SK-N-DZ (cell line): ENCODE measurements at regions not wholly inside any gene's neighbourhood (a gene's known extent, or its start where the extent isn't known, plus 50 kb on each side); places are given as distances from the start of the nearest gene placed in this dataset.
A peak's percentile ranks its signal among the peaks of the same experiment; 100 is the strongest.

Experiments used
- DNase-seq: peaks from one replicate; pipeline ENCODE4 v3.0.0-alpha.2; 2015; ENCODE audit warnings: low spot score

DNA sequence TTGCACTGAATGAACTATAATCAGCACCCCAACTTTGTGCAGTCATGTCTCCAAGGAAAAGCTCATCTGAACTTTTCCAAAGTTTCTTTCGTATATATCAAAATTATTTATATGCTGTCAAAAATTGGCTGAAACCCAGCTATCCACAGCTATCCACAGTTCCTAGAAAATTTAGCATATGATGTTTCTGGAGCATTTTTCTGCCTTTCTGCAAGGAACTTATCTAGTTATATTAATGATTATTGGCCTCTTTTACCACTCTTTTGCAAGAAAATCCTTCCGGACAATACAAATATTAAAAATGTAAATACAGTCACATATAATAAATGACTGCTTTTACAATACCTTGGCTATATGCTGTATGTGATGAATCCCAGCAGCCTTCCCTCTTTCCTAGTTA lies 270.2 kb downstream of the TMEM167A start:
- DNase-seq, result no peak

GRCh38 chr5:82806513-82806912 lies 270.7 kb downstream of the TMEM167A start:
- no peak for DNase-seq

GRCh38 chr5:82804155-82804690 lies 273.0 kb downstream of the TMEM167A start:
- no peak for DNase-seq

- no peak for DNase-seq
These were observed 274.2 kb downstream of the TMEM167A start for GRCh38 chr5:82802954-82803353.

GRCh38 chr5:82800826-82801225 lies 276.4 kb downstream of the TMEM167A start:
- DNase-seq, result no peak

- DNase-seq, result no peak
These were observed 277.7 kb downstream of the TMEM167A start for GRCh38 chr5:82799361-82800077.

DNA sequence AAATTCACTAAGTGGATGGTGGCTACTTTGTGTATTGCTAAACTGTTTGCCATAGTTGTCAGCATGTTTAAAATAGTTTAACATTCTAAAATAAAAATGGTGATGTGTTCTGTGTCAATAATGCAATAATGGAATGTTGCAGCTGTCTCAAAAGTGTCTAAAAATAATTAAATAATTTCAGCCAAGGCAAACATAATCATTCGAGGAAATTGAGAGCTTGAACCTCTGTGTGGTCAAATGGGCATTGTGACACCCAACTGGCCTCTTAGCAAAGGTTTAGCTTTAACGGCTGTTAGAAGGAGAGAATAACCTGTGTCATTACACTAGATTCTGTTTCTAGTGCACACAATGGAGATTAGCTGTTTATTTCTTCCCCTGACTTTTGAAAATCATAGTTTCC lies 278.5 kb downstream of the TMEM167A start:
- DNase-seq, result no peak

- DNase-seq, result no peak
These were observed 280.4 kb downstream of the TMEM167A start for GRCh38 chr5:82796643-82797416.

- no peak for DNase-seq
These were observed 282.3 kb downstream of the TMEM167A start for GRCh38 chr5:82794876-82795275.

GRCh38 chr5:82793808-82794419 lies 283.3 kb downstream of the TMEM167A start:
- DNase-seq, result peak; percentile 19

DNA sequence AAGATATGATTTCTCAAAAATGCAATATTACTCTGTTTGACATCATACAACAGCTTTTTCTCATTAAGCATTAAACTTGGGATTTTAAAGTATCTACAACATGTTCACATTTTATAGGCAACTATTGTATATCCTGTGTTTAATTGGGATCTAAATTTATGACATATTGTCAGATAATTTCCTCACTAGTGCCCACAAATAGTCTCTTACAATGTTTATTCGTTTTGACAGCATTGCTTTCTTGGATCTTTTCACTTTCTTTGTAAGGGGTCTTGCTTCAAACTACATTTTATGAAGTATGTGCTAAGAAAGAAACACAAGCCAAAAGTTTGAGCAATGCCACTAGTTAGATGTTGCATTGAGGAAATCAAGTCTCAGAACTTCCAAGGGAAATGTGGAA lies 285.1 kb downstream of the TMEM167A start:
- no peak for DNase-seq

- no peak for DNase-seq
These were observed 288.1 kb downstream of the TMEM167A start for GRCh38 chr5:82789095-82789494.

- no peak for DNase-seq
These were observed 290.4 kb downstream of the TMEM167A start for GRCh38 chr5:82786748-82787147.

DNA sequence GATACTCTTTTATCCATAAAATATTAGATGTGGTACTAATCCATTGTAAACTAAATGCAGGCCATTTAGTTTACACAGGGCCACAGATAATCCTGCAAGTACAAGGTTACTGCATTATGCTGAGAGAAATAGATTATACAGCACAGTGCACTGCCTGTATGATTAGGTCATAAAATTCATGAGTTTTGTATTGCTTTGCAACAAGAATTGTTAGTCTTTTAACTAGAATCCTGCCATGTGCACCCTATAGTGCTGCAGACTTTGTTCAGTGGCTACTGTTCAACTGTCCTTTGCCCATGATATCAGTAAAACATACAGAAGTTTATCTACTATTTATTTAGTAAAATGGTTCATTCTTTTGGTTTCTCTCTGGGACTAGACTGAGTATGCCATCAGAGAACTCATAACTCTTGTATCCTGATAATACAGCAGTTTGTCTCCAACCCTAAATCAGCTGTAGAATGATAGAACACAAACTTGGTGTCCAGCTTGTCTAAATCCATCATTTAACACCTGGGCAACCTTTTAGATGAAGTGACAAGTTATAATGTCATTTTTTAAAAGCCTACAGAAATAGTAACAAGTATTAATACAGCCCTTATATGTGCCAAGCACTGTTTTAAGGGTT lies 291.2 kb downstream of the TMEM167A start:
- DNase-seq, result no peak

DNA sequence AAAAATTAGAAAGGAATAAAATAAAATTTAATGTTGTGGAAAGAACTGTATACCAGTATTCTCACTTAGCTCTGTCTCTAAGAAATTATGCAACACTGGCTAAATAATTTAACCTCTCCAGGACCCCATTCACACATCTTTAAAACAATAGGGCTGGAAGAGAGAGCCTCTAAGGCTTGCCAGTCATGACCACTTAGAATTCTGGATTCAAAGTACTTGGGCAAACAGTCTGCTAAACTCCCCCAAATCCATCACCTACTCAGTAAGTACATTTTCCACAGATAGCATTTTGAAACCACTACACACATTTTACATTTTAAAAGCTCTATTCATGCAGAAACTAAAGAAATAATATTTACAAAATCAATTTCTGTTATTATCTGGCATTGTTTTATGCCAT lies 291.7 kb downstream of the TMEM167A start:
- DNase-seq, result no peak

GRCh38 chr5:82784521-82784920 lies 292.7 kb downstream of the TMEM167A start:
- DNase-seq, result no peak

DNA sequence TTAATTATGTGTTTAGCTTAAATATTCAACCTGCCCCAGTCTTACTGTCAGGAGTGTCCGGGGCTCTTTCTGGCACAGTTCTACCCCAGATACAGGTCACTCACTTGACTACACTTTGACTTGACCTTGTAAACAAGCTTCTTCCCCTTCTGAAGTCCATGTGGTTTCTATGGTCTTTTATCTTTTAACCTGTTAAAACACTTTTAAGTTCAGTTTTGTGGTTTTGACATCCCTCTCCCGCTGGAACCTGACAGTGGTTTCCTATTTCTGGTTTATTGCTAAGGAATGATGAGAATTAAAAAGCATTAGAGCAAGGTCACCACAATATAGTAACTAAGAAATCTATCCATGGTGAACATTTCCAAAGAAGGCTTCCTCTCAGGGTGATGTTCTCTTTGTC lies 300.1 kb downstream of the TMEM167A start:
- DNase-seq, result no peak

DNA sequence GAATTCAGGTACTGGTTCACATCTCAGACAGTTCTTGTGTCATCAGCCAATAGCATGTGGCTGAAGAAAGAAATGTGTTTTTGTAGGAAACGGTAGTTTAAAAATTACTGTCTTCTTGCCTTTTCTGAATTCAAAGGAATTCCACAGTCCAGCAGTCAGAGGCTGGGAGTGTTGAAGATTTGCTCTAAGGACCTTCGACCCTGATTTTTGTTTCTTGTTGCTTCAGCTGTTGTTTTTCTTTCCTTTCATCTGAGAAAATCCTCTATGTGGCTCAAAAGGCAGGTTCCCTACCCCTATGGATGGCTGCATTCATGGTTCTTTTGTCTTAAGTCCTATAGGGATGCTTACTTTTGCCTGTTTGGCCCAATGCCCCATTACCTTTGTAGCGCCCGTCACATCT lies 304.9 kb downstream of the TMEM167A start:
- no peak for DNase-seq

- no peak for DNase-seq
These were observed 311.0 kb downstream of the TMEM167A start for GRCh38 chr5:82766206-82766605.

DNA sequence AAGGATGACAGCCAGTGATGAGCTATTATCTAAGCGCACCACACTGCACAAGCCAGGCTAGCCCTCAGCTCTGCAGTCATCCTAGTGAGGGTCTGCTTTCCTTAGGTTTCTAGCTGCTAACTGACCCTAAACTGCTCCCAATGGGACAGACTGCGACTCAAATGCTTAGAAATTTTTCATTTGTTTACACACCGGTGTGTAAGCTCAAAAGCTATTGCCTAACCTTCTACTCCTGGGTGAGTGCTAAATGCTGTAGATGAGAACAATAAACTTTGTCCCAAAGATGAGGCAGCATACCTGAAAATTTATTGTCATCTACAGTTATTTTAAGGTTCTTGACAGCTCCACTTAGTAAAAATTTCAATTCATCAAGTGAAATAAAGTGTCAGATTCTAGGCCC lies 311.4 kb downstream of the TMEM167A start:
- DNase-seq, result no peak

GRCh38 chr5:82760856-82761255 lies 316.3 kb downstream of the TMEM167A start:
- DNase-seq, result no peak

DNA sequence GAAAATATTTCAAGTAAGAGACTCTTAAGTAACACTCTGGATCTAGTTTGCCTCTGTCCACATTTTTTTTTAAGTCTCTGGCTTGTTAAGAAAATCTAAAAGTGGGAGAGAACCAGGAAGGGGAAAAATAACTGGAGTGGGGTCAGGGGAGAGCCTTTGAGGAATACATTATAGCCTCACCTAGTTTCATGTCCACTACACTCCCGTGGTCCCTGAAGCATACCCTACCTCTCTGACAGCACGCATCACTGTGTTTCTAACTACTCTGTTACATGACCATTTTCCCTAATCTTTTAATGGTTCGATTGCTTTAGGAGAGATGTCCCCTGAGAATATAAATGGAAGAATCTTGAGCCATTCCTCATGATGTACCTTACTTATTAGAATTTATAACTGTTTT lies 318.3 kb downstream of the TMEM167A start:
- no peak for DNase-seq
